RCC 7860 (cell line): ENCODE measurements at regions not wholly inside any gene's neighbourhood (a gene's known extent, or its start where the extent isn't known, plus 50 kb on each side); places are given as distances from the start of the nearest gene placed in this dataset.
"Not testable (repeated sequence)": the region's sequence is repeated elsewhere in the genome, so short reads cannot be mapped to it uniquely, and the experiment has no call there.

ENCODE experiments used
- DNase-seq: peaks from one replicate; pipeline ENCODE4 v3.0.0-alpha.2; 2015; ENCODE audit warnings: low spot score
- FAIRE-seq: peaks from 2 replicates; lab custom pipeline; 2012; peaks lifted over from hg19 to GRCh38; lab: Jason Lieb, UNC

DNA sequence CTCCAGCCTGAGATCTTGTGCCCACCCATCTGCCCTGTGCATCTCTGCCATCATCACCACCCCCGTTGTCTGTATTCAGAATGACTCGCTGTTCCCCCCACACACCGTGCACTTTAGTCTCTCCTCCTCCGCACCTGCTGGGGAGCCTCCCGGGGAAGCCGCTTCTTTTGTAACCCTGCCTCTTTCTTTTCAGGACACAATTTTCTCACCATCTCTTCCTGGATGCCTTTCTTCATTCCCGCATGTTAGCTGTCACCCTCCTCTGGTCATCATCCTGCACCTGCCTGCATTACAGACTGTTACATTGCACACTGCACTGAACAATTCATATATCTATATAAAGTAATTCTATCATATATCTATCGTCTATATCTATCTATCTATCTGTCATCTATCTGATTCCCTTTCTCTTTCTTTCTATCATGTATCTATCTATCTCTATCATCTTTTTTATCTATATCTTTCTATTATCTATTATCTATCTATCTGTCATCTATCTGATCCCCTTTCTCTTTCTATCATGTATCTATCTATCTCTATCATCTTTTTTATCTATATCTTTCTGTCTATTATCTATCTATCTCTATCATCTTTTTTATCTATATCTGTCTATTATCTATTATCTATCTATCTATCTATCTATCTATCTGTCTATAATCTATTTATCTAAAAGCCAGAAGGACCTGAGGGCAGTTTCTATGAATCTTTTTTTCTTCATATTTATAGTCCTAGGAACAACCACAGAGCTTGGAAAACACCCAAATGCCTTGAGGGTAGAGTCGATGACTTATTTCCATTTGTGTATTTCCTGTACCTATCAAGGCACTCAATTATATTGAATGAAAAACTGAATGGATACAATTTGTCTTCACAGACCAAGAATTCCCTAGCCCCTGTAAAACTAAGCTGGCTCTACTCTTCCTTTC is 642.5 kb downstream of the ACTR3B start:
- DNase-seq (no peak), FAIRE-seq (no peak)

GRCh38 chr7:153402721-153403541 is 643.4 kb downstream of the ACTR3B start:
- DNase-seq (no peak), FAIRE-seq (no peak)

GRCh38 chr7:153404124-153404523 is 644.6 kb downstream of the ACTR3B start:
- DNase-seq (no peak), FAIRE-seq (no peak)

DNA sequence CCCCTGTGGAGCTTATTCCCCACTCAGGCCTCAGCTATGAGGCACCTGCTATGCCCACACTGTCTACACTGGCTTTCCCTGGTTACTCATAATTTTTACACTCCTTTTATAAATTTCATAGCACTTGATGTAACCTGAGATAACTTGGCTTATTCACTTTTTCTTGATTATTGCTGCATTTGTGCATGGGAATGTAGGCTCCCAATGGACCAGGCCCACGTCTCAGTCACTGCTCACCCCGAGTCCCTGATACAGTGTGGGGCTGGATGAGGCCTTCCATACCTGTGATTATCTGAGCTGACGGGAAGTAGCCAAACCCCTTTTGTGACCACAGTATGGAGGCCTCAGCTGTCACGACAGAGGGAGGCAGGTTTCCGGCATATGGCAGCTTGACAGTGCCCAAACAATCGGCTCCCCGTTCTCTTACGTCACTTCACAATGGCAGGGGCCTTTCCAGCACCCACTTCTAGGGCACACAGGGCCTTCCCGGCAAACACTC is 645.3 kb downstream of the ACTR3B start:
- FAIRE-seq: no peak
- DNase-seq: no peak

GRCh38 chr7:153405704-153406485 is 646.3 kb upstream of the DPP6 start:
- no peak for DNase-seq
- FAIRE-seq: no peak

DNA sequence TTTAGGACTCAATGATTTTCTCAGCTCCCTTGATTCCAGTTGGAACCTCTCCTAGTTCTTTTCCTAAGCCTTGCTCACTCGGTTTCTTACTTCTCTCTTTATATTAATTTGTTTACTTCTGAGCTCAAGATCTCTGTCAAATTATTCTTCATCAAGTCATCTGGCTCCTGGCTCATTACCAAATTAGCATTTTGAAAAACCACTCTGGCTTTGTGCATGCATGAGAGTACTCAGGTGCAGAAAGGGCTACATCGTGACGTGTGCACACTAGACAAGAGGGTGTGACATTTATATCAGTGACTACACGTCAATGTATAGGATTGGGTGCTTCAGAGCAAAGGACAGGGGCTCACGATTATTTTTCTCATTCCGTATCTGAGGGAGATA is 645.7 kb upstream of the DPP6 start:
- DNase-seq: no peak
- no peak for FAIRE-seq

- no peak for DNase-seq
- FAIRE-seq: no peak
Observed at GRCh38 chr7:153407291-153408046, 644.7 kb upstream of the DPP6 start.

DNA sequence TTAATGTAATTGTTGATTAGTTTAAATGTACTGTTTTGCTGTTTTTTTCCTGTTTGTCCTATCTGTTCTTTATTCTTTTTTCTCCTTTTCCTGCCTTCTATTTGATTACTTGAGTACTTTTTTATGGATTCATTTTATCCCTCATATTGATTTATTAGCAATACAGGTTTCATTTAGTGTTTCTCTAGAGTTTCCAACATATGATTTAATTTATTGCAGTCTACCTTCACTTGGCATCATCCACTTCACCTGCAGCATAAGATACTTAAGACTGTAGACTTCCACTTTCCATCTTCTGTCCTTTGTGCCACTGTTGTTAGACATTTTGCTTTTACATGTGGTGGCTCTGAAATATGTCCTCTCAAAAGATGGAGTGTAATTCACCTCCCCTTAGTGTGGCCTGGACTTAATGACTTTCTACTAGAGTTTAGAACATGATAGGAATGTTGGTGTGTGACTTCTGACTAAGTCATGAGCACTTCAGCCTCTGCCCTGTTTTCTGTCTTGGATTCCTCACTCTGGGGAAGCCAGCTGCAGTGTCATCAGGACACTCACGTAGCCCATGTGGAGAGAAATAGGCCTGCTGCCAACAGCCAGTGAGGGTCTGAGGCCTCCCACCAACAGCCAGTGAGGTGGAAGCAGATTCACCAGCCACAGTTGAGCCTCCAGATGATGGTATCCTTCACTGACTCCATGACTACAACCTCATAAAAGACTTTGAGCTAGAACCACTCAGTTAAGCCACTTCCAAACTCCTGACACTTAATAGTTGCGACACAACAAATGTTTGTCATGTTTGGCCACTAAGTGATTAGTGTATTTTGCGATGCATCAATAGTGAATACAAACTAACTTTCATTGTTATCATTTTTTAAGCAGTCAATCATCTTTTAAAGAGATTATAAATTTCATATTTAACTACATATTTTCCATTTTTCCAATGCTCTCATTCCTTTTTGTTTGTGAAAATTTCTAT is 643.5 kb upstream of the DPP6 start:
- no peak for FAIRE-seq
- no peak for DNase-seq

DNA sequence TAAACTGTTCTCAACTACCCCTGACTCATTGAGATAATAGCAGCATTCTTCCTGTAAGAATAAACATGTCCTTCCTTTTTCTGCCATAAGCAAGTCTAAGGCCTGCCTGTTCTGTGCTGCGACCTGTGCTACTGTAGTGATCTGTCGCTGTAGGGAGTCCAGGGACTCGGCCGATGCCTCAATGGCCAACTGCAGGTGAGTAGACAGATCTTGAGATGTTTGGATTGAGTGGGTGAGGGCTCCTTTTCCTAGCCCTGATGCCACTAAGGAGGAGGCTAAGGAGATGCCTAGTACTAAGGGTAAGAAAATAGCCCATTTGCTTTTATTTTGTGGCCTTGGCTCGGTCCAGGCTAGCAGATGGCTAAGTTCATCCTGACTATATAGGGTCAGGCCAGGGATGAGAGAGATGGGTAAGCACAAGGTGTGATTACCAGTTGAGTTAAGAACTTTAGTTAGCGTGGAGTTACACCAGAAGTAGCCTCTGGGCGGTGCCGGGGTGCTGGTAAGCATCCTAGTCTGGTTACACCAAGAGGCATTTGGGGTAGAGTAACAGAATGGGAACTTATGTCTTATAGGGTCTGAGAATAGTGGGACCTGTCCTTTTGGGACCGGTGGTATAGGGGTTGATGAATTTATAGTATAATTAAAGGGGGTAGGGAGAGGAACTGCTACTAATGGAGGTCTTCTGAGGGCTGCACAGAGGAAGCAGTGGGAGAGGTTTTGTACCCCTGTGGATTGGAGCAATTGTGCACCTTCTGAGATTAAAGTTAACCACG is 642.4 kb upstream of the DPP6 start:
- not testable (repeated sequence) for DNase-seq, FAIRE-seq

GRCh38 chr7:153410997-153411642 is 641.1 kb upstream of the DPP6 start:
- DNase-seq, FAIRE-seq: not testable (repeated sequence)

DNA sequence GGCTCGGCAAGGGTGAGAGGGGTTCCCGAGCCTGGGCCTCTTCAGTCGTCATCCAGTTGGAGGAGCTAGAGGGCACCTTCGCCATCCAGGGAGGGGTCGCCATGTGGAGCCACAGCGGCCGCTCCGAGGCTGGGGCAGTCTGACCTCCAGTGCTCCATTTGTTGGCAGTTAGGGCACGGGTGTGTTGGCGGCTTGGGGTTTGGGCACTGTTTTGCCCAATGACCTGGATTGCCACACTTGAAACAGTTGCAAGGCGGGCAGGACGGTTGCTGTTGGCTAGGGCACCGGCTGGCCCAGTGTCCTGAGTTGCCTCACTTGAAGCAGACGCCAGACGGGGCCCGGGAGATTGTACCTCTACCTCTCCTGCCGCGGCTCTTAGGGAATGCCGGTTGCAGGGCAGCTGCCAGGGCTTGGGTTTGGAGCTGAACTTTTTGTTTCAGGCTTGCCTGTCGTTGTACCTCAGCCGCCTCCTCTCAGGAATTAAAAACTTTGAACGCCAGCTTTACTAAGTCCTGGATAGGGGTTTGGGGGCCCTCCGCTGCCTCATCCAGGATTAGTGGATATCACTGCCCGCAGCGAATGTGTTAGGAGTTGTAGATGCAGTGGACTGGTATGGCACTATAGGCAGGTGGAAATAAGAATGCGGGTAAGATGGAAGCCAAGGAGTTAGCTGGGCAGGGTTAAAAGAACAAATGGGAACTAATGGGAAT is 639.9 kb upstream of the DPP6 start:
- not testable (repeated sequence) for DNase-seq, FAIRE-seq

DNA sequence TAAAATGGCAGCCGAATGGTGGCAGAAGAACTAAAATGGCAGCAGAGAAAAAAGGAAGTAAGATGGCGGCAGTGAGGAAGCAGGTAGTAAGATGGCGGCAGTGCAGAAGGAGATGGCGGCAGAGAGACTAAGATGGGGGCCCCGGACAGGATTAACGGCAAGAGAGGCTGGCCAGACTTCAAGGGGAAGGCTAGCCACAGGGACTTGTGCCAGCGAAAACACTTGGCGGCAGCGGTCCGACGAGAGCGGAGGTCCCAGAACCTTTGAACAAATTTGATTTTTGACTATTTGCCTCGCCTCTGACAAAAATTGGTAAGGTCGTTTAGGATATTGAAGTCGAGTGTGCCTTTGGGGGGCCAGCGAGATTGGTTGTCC is 639.4 kb upstream of the DPP6 start:
- not testable (repeated sequence) for DNase-seq, FAIRE-seq

DNA sequence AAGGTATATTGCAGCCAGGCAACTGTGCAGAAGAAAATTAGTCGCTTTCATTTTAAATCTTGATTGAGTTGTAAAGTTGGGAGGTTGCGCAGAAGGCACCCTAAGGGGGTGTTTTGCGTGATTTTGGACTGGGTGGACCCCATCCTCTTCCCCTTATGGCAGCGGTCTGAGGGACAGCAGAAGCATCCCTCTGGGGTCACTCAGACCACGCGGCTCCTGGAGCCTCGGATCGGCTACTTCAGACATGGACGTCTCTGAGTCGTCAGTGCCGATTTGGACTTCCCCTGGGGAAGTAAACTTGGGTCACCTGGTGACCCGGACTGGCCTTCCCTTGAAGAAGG is 639.0 kb upstream of the DPP6 start:
- no peak for FAIRE-seq
- no peak for DNase-seq

DNA sequence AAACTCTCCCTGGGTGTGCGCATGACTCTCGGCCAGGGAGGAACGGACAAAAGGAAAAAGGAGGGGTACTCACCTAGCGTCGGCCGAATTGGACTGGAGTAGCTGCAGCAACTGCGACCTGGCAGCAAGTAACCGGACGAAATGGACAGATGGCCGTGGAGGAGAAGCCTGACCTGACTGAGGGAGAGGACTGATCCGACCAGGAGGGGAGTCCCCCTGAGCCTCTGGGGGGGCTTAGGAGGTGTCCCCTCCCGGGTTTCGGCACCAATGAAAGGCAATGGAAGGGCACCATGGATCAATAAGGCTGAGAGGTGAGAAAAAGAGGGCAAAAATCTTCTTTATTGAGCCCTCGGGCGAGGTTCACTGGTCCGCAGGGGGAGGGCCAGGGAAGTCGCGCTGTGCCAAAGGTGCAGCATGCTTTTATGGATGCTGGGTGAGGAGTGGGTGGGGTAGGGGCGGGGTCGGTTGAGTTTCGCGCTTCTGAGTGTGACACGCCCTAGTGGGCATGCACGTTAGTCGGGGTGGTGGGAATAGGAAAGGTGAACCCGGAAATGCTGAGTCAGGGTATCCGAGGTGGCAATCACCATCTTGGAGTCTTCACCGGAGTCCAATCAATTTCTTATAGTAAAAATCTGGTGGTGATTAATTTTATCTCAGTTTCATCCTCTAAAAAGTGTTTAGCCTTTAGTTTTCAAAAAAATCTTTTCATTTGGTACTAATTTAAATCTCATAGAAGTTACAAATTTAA is 638.5 kb upstream of the DPP6 start:
- DNase-seq (no peak), FAIRE-seq (no peak)

GRCh38 chr7:153414288-153414629 is 637.9 kb upstream of the DPP6 start:
- no peak for DNase-seq
- no peak for FAIRE-seq

- no peak for FAIRE-seq
- DNase-seq: no peak
Observed at GRCh38 chr7:153415632-153416031, 636.6 kb upstream of the DPP6 start.
